SK-N-SH (cell line): ENCODE measurements at regions not wholly inside any gene's neighbourhood (a gene's known extent, or its start where the extent isn't known, plus 50 kb on each side); places are given as distances from the start of the nearest gene placed in this dataset.

ENCODE experiments used
- CTCF ChIA-PET: fragments of 300-600, 350-600 bp; formaldehyde crosslinking; extraction: SDS; loops from one replicate; lab custom pipeline; 2021; lab: Yijun Ruan, JAX
- POLR2A ChIA-PET: fragments of 350-600 bp; sonication (Branson Sonifier 250); formaldehyde crosslinking; extraction: SDS; loops from one replicate; lab custom pipeline; 2020; ENCODE audit warnings: antibody characterized with exemption, inconsistent platforms; lab: Yijun Ruan, JAX
- DNase-seq: peaks from one replicate; pipeline ENCODE4 v3.0.0; 2012
- H2AFZ ChIP-seq: fragments of 200-600 bp; sonication (generic); 2 replicates; pipeline ENCODE4 v1.8.1; 2016; ENCODE audit warnings: antibody characterized with exemption, mild to moderate bottlenecking, low read depth
- H3F3A ChIP-seq: fragments of 200-600 bp; sonication (generic); replicated peaks from 2 replicates; pipeline ENCODE3; 2016; ENCODE audit warnings: antibody characterized with exemption, mild to moderate bottlenecking; ENCODE audit not compliant: insufficient read depth
- H3K27ac ChIP-seq, 2 experiments: fragments of 200-500 bp in 1 of 2; fragments of 200-600 bp in 1 of 2; sonication (Bioruptor generic) in 1 of 2; sonication (generic), shearing (Covaris generic) in 1 of 2; 2 replicates each; pipeline versions ENCODE4 v1.5.1 to v1.6.1; 2014 to 2016; ENCODE audit warnings: low read depth in 2 of 2, inconsistent platforms in 1 of 2, low read length in 1 of 2, mild to moderate bottlenecking in 1 of 2, mixed read lengths in 1 of 2
- H3K27me3 ChIP-seq: fragments of 200-600 bp; sonication (generic), shearing (Covaris generic); 2 replicates; pipeline ENCODE4 v1.6.1; 2016; ENCODE audit warnings: mixed run types; ENCODE audit not compliant: insufficient read depth
- H3K36me3 ChIP-seq, 2 experiments: fragments of 200-500 bp in 1 of 2; fragments of 200-600 bp in 1 of 2; sonication (Bioruptor generic) in 1 of 2; sonication (generic) in 1 of 2; replicated peaks in 1 of 2; 2 replicates each; pipeline versions ENCODE3 to v1.5.1; 2014 to 2016; ENCODE audit warnings: low read length in 1 of 2, mild to moderate bottlenecking in 1 of 2; ENCODE audit not compliant: insufficient read depth in 2 of 2, control insufficient read depth in 1 of 2
- H3K4me1 ChIP-seq, 2 experiments: fragments of 200-500 bp in 1 of 2; fragments of 200-600 bp in 1 of 2; sonication (Bioruptor generic) in 1 of 2; sonication (generic), shearing (Covaris generic) in 1 of 2; 2 replicates each; pipeline versions ENCODE4 v1.5.1 to v1.6.1; 2014 to 2016; ENCODE audit warnings: low read depth in 1 of 2, low read length in 1 of 2, mixed run types in 1 of 2; ENCODE audit not compliant: insufficient read depth in 2 of 2, control insufficient read depth in 1 of 2
- H3K4me2 ChIP-seq: fragments of 200-600 bp; sonication (generic), shearing (Covaris generic); 2 replicates; pipeline ENCODE4 v1.6.1; 2017; ENCODE audit warnings: mixed run types
- H3K4me3 ChIP-seq, 2 experiments: fragments of 200-500 bp in 1 of 2; fragments of 200-600 bp in 1 of 2; sonication (Bioruptor generic) in 1 of 2; sonication (generic), shearing (Covaris generic) in 1 of 2; 2 replicates each; pipeline versions ENCODE4 v1.5.1 to v1.8.1; 2014 to 2016; ENCODE audit warnings: low read depth in 2 of 2, inconsistent platforms in 1 of 2, low read length in 1 of 2, mild to moderate bottlenecking in 1 of 2, mixed read lengths in 1 of 2, moderate library complexity in 1 of 2
- H3K79me2 ChIP-seq: fragments of 200-600 bp; sonication (generic); 2 replicates; pipeline ENCODE4 v1.8.1; 2017; ENCODE audit warnings: mild to moderate bottlenecking; ENCODE audit not compliant: insufficient read depth
- H3K9ac ChIP-seq: fragments of 200-600 bp; sonication (generic); 2 replicates; pipeline ENCODE4 v1.6.1; 2017; ENCODE audit warnings: mixed run types
- H3K9me2 ChIP-seq: fragments of 200-600 bp; sonication (generic); 2 replicates; pipeline ENCODE4 v1.6.1; 2017; ENCODE audit warnings: mixed run types
- H3K9me3 ChIP-seq: fragments of 200-600 bp; sonication (generic); 2 replicates; pipeline ENCODE4 v1.6.1; 2017; ENCODE audit warnings: mixed run types, mild to moderate bottlenecking, moderate library complexity
- H4K20me1 ChIP-seq: fragments of 200-600 bp; sonication (generic); 2 replicates; pipeline ENCODE4 v1.6.1; 2017; ENCODE audit warnings: mild to moderate bottlenecking, mixed run types; ENCODE audit not compliant: insufficient read depth
- EP300 ChIP-seq, 2 experiments: IDR thresholded peaks; 2 replicates each; pipeline versions ENCODE4 v1.4.0 to v1.6.1; 2012; ENCODE audit warnings: borderline replicate concordance in 1 of 2, low read depth in 1 of 2, low read length in 1 of 2
- EZH2phosphoT487 ChIP-seq: fragments of 200-600 bp; sonication (generic); IDR thresholded peaks from 2 replicates; pipeline ENCODE4 v1.6.1; 2017; ENCODE audit warnings: low read depth, mixed run types, mild to moderate bottlenecking, antibody characterized with exemption, moderate library complexity, borderline replicate concordance
- FOSL2 ChIP-seq: IDR thresholded peaks from 2 replicates; pipeline ENCODE4 v1.4.0; 2012; ENCODE audit warnings: low read depth, mild to moderate bottlenecking, moderate library complexity, borderline replicate concordance
- FOXJ3 ChIP-seq: sonication (generic); formaldehyde crosslinking; IDR thresholded peaks from 2 replicates; pipeline ENCODE4 v1.5.1; 2020; ENCODE audit warnings: mild to moderate bottlenecking, missing genetic modification reagents
- FOXM1 ChIP-seq: IDR thresholded peaks from 2 replicates; pipeline ENCODE4 v1.4.0; 2012; ENCODE audit warnings: low read depth, mild to moderate bottlenecking
- GABPA ChIP-seq: IDR thresholded peaks from 2 replicates; pipeline ENCODE4 v1.4.0; 2012; ENCODE audit warnings: low read depth, mild to moderate bottlenecking
- IRF3 ChIP-seq: fragments of 150-350 bp; IDR thresholded peaks from 2 replicates; pipeline ENCODE4 v1.6.1; 2016; ENCODE audit warnings: mild to moderate bottlenecking, low read depth, low read length
- JUND ChIP-seq: IDR thresholded peaks from 2 replicates; pipeline ENCODE4 v1.4.0; 2012
- MAX ChIP-seq: IDR thresholded peaks from 2 replicates; pipeline ENCODE4 v1.4.0; 2012; ENCODE audit warnings: low read depth
- NFIC ChIP-seq: IDR thresholded peaks from 2 replicates; pipeline ENCODE4 v1.4.0; 2012; ENCODE audit warnings: borderline replicate concordance
- NRF1 ChIP-seq: IDR thresholded peaks from 2 replicates; pipeline ENCODE4 v1.6.1; 2012; ENCODE audit warnings: low read depth, mild to moderate bottlenecking, low read length
- PBX3 ChIP-seq: IDR thresholded peaks from 2 replicates; pipeline ENCODE4; 2012
- RAD21 ChIP-seq: IDR thresholded peaks from 2 replicates; pipeline ENCODE4 v1.6.1; 2012; ENCODE audit warnings: mild to moderate bottlenecking, low read length
- RCOR1 ChIP-seq: fragments of 150-350 bp; IDR thresholded peaks from 2 replicates; pipeline ENCODE4 v1.6.1; 2017; ENCODE audit warnings: antibody characterized with exemption, low read length
- REST ChIP-seq: IDR thresholded peaks from 2 replicates; pipeline ENCODE4 v1.6.1; 2012; ENCODE audit warnings: mild to moderate bottlenecking, low read depth, low read length, moderate library complexity
- RFX5 ChIP-seq: IDR thresholded peaks from 2 replicates; pipeline ENCODE4 v1.6.1; 2012; ENCODE audit warnings: mild to moderate bottlenecking, improper control_type of control experiment, low read length
- RXRA ChIP-seq: IDR thresholded peaks from 2 replicates; pipeline ENCODE4 v1.4.0; 2012; ENCODE audit warnings: low read depth, mild to moderate bottlenecking, borderline replicate concordance
- SIN3A ChIP-seq: IDR thresholded peaks from 2 replicates; pipeline ENCODE4 v1.6.1; 2012; ENCODE audit warnings: low read depth, mild to moderate bottlenecking, low read length, moderate library complexity, borderline replicate concordance
- SMC3 ChIP-seq: IDR thresholded peaks from 2 replicates; pipeline ENCODE4 v1.6.1; 2012; ENCODE audit warnings: low read depth, low read length, improper control_type of control experiment
- TEAD4 ChIP-seq: IDR thresholded peaks from 2 replicates; pipeline ENCODE4 v1.4.0; 2012; ENCODE audit warnings: mild to moderate bottlenecking, borderline replicate concordance; ENCODE audit not compliant: insufficient read depth
- WGBS: methylation state at CpG from one replicate; pipeline ENCODE4 v1.1.6; 2017; ENCODE audit warnings: low lambda C conversion rate; 5-methylcytosine and 5-hydroxymethylcytosine counted together

GRCh38 chr5:165015547-165015946 lies 1510.1 kb downstream of the MAT2B start:
- CTCF ChIA-PET, result interaction anchor here (0.8 kb wide), 1 partner anchor 96 kb away, joined by 3 read pairs; no protein-coding TSS in a partner anchor
- 33% methylated on average over 4 of the region's 4 CpGs for WGBS
- DNase-seq, result no peak

More at GRCh38 chr5:165015547-165015946, 1510.1 kb downstream of the MAT2B start:
- H3K4me1 ChIP-seq, result no peaks in the 10 kb centered on the region
- no peaks in the 10 kb centered on the region for H3K36me3 ChIP-seq
- POLR2A ChIA-PET, result no interaction called here
- no peaks in the 10 kb centered on the region for H3F3A ChIP-seq
- H4K20me1 ChIP-seq, result no peaks in the 10 kb centered on the region
- no peaks in the 10 kb centered on the region for H3K9me2 ChIP-seq
- H2AFZ ChIP-seq, result no peak overlapping the region
- no peak overlapping the region for H3K4me2 ChIP-seq
- TF ChIP-seq RXRA (no peak), GABPA (no peak), REST (no peak), NRF1 (no peak), IRF3 (no peak), RAD21 (no peak), EP300 (IDR thresholded peaks at IDR 0.05; ENCODE audit: borderline replicate concordance in 1 of 2, low read depth in 1 of 2, low read length in 1 of 2) (no peak), MAX (no peak), JUND (no peak), RFX5 (no peak), NFIC (no peak), SIN3A (no peak), RCOR1 (no peak), EZH2phosphoT487 (no peak), FOSL2 (no peak), SMC3 (no peak), FOXJ3 (CRISPR knock-in tag) (no peak), PBX3 (no peak), FOXM1 (no peak), TEAD4 (no peak)
- H3K9ac ChIP-seq, result no peak overlapping the region
- no peaks in the 10 kb centered on the region for H3K27me3 ChIP-seq
- H3K9me3 ChIP-seq, result no peaks in the 10 kb centered on the region
- no peaks in the 10 kb centered on the region for H3K79me2 ChIP-seq
- H3K27ac ChIP-seq, result no peak overlapping the region
- H3K4me3 ChIP-seq, result no peak overlapping the region
